ENCODE measurements at regions not wholly inside any gene's neighbourhood (a gene's known extent, or its start where the extent isn't known, plus 50 kb on each side); places are given as distances from the start of the nearest gene placed in this dataset.

DNA sequence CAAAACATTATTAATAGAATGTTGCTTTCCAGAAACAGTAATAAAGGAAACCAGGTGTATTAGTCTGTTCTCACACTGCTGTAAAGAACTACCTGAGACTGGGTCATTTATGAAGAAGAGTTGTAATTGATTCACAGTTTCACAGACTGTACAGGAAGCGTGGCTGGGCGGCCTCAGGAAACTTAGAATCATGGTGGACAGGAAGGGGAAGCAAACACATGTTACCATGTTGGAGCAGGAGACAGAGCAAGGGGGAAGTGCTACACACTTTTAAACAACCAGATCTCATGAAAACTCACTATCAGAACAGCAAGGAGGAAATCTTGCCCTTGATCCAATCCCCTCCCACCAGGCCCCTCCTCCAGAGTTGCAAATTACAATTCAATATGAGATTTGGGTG is 815.8 kb downstream of the TRIML1 start:
- TF ChIP-seq, protein P1, sequence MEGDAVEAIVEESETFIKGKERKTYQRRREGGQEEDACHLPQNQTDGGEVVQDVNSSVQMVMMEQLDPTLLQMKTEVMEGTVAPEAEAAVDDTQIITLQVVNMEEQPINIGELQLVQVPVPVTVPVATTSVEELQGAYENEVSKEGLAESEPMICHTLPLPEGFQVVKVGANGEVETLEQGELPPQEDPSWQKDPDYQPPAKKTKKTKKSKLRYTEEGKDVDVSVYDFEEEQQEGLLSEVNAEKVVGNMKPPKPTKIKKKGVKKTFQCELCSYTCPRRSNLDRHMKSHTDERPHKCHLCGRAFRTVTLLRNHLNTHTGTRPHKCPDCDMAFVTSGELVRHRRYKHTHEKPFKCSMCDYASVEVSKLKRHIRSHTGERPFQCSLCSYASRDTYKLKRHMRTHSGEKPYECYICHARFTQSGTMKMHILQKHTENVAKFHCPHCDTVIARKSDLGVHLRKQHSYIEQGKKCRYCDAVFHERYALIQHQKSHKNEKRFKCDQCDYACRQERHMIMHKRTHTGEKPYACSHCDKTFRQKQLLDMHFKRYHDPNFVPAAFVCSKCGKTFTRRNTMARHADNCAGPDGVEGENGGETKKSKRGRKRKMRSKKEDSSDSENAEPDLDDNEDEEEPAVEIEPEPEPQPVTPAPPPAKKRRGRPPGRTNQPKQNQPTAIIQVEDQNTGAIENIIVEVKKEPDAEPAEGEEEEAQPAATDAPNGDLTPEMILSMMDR (IDR thresholded peaks at IDR 0.05): no peak
- no peak for TF ChIP-seq POLR2A (IDR thresholded peaks at IDR 0.05)

Measured in lower leg skin (tissue), 3 donors.